HG02798 (cell line): ENCODE measurements at regions not wholly inside any gene's neighbourhood (a gene's known extent, or its start where the extent isn't known, plus 50 kb on each side); places are given as distances from the start of the nearest gene placed in this dataset.

ENCODE experiments used
- ATAC-seq: cut with Tn5 transposase; IDR thresholded peaks from one replicate; pipeline ENCODE4 v1.9.1; 2021; ENCODE audit warnings: mild to moderate bottlenecking; ENCODE audit not compliant: unreplicated experiment, poor library complexity

- ATAC-seq = no peak
Measured at GRCh38 chr5:105739732-105740131, 1931.0 kb downstream of the EFNA5 start.

- no peak for ATAC-seq
Measured at GRCh38 chr5:105735704-105736103, 1935.0 kb downstream of the EFNA5 start.

GRCh38 chr5:105730982-105731381, 1939.8 kb downstream of the EFNA5 start:
- no peak for ATAC-seq

- no peak for ATAC-seq
Measured at GRCh38 chr5:105726093-105726492, 1944.6 kb downstream of the EFNA5 start.

GRCh38 chr5:105708442-105708841, 1962.3 kb downstream of the EFNA5 start:
- ATAC-seq = no peak

- no peak for ATAC-seq
Measured at GRCh38 chr5:105702323-105702722, 1968.4 kb downstream of the EFNA5 start.

GRCh38 chr5:105696440-105696839, 1974.3 kb downstream of the EFNA5 start:
- no peak for ATAC-seq

GRCh38 chr5:105695941-105696340, 1974.8 kb downstream of the EFNA5 start:
- ATAC-seq = no peak

GRCh38 chr5:105689596-105689995, 1981.1 kb downstream of the EFNA5 start:
- ATAC-seq = no peak

- no peak for ATAC-seq
Measured at GRCh38 chr5:105688227-105688792, 1982.4 kb downstream of the EFNA5 start.

GRCh38 chr5:105687493-105687892, 1983.2 kb downstream of the EFNA5 start:
- no peak for ATAC-seq

- no peak for ATAC-seq
Measured at GRCh38 chr5:105685884-105686283, 1984.9 kb downstream of the EFNA5 start.

- ATAC-seq = no peak
Measured at GRCh38 chr5:105684799-105685198, 1985.9 kb downstream of the EFNA5 start.

- ATAC-seq = no peak
Measured at GRCh38 chr5:105680858-105681475, 1989.8 kb downstream of the EFNA5 start.

- no peak for ATAC-seq
Measured at GRCh38 chr5:105677291-105677690, 1993.4 kb downstream of the EFNA5 start.

- no peak for ATAC-seq
Measured at GRCh38 chr5:105670596-105670995, 2000.1 kb downstream of the EFNA5 start.

GRCh38 chr5:105663671-105664070, 2007.1 kb downstream of the EFNA5 start:
- ATAC-seq = no peak

GRCh38 chr5:105659396-105659795, 2011.3 kb downstream of the EFNA5 start:
- ATAC-seq = no peak

GRCh38 chr5:105640328-105640727, 2030.4 kb downstream of the EFNA5 start:
- ATAC-seq = no peak

- ATAC-seq = no peak
Measured at GRCh38 chr5:105639511-105639910, 2031.2 kb downstream of the EFNA5 start.

- ATAC-seq = no peak
Measured at GRCh38 chr5:105639068-105639467, 2031.7 kb downstream of the EFNA5 start.

- no peak for ATAC-seq
Measured at GRCh38 chr5:105638437-105638836, 2032.3 kb downstream of the EFNA5 start.
